ENCODE measurements at regions not wholly inside any gene's neighbourhood (a gene's known extent, or its start where the extent isn't known, plus 50 kb on each side); places are given as distances from the start of the nearest gene placed in this dataset.

DNA sequence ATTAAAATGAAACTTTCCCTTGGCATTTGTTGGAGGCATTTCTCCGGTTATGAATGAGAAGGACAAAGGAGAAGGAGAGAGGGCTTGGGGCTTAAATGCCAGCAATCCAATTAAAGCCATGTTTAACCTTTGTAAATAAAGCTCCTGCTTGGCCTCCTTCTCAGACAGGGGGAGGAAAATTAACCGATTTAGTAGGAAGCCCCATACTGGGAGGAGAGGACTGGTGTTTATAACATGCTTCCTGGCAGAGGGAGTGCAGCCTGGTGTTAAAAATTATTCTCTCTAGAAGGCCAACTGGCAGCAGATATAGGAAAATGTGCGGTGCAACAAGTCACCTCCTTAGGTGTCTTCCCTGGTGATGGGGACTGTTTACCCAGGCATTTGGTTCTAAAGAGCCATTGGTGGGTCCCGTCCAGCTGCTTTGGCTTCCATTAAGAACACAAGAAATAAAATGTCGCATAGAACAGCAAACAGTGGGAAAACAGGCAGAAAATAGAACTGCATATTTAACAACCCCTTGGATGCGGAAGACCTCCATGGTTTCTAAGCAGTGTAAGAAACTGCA is 846.5 kb downstream of the TYW1 start:
- no peak for DNase-seq (ENCODE audit: low read depth)

DNA sequence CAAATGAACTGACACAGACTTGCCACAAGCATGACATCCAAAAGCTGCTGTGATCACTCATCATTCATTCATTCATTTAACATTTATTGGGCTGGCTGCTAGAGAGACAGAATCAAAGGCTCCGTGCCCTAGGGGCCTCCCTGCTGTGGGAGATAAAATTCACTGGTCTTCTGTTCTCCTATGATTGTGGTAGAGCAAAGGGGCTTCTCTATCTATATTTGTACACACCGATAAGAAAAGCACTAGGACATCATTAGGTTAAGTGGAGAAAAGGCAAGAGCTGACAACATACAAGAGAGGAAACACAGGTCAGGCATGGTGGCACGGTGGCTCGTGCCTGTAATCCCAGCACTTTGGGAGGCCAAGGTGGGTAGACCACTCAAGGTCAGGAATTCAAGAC is 847.0 kb downstream of the TYW1 start:
- no peak for DNase-seq (ENCODE audit: low read depth)

- DNase-seq (ENCODE audit: low read depth): no peak
Observed at GRCh38 chr7:67847092-67847787, 850.6 kb downstream of the TYW1 start.

- no peak for DNase-seq (ENCODE audit: low read depth)
Observed at GRCh38 chr7:67854221-67855178, 857.9 kb downstream of the TYW1 start.

GRCh38 chr7:67855322-67855721 is 858.7 kb downstream of the TYW1 start:
- DNase-seq (ENCODE audit: low read depth): no peak

DNA sequence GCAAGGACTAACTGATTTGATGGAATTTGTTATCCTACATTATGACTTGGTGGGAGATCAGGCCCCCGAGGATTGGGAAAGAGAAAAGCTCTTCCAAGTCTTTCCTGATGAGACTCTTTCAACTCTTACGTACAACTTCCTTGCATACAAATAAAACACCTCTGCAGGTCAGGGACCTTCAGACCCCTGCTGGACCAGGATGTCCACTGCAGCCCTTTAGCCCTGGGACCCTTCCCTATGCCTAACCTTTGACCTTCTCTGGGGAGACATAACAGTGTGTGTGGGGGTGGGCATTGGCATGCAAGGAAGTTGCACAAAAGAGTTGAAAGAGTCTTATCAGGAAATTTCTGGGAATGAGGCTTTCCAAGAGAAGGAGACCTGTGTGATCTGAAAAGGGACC is 859.4 kb downstream of the TYW1 start:
- DNase-seq (ENCODE audit: low read depth): no peak

DNA sequence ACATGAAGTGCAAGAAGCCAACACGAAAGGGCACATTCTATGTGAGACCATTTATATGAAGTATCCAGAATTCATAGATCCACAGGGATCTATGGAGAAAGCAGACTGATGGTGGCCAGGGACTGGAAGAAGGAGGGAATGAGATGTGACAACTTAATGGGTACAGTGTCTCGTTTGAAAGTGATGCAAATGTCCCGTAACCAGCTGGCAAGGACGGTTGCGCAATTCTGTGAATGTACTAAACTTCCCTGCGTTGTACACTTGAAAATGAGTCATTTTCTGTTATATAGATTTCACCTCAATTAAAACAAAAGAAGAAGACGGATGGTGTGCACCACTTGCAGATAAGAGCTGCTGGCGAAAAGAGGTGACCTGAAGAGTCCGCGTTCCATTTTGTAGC is 861.1 kb downstream of the TYW1 start:
- no peak for DNase-seq (ENCODE audit: low read depth)

DNA sequence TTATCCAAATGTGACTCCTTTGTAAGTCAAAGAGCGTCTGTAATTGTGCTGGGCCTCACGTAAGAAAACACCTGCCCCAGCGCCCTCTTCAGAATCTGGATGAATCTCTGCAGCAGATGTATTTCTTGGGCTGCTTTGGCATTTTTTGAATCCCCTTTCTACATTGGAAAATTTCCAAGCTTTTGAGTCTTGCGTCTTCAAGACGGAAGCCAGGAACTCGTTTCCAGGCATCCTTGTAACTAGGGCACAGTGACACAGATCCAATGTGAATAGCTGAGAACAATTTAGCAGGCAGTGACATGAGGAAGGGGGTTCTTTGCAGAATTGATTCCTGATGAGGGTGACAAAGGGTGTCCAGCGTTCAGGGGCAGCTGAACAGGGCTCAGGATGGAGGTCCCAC is 862.3 kb downstream of the TYW1 start:
- DNase-seq (ENCODE audit: low read depth): no peak

- no peak for DNase-seq (ENCODE audit: low read depth)
Observed at GRCh38 chr7:67863911-67864310, 867.3 kb downstream of the TYW1 start.

- no peak for DNase-seq (ENCODE audit: low read depth)
Observed at GRCh38 chr7:67866054-67866453, 869.4 kb downstream of the TYW1 start.

DNA sequence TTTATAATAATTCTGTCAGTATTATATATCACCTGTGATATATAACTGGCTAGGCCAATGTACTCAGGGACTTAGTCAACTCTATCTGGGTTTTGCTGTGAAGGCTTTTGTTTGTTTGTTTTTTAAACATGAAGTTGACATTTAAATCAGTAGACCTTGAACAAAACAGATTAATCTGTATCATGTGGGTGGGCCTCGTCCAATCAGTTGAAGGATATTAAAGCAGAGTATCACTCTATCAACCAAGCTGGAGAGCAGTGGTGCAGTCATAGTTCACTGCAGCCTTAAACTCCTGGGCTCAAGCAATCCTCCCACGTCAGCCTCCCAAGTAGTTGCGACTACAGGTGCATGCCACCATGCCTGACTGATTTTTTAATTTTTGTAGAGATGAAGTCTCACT is 870.2 kb downstream of the TYW1 start:
- no peak for DNase-seq (ENCODE audit: low read depth)

DNA sequence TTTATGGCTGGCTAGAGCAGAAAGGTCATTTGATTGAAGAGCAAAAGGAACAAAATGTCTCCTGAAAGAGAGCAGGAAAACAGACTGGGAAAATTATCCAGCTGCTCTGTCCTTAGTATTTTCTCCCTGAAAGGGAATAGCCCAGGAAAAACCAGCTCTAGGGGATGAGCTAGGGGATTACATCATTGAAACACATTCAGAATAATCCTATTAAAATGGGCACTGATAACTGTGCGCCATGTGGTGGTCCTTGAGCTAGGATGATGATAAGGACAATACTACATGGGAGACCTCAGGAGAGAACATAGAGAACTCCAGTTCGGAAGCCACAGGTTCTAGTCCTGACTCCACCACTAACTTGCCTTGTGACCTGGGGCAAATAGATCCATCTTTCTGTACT is 873.8 kb downstream of the TYW1 start:
- no peak for DNase-seq (ENCODE audit: low read depth)

- no peak for DNase-seq (ENCODE audit: low read depth)
Observed at GRCh38 chr7:67875558-67875957, 878.9 kb downstream of the TYW1 start.

- no peak for DNase-seq (ENCODE audit: low read depth)
Observed at GRCh38 chr7:67878808-67879207, 882.2 kb downstream of the TYW1 start.

DNA sequence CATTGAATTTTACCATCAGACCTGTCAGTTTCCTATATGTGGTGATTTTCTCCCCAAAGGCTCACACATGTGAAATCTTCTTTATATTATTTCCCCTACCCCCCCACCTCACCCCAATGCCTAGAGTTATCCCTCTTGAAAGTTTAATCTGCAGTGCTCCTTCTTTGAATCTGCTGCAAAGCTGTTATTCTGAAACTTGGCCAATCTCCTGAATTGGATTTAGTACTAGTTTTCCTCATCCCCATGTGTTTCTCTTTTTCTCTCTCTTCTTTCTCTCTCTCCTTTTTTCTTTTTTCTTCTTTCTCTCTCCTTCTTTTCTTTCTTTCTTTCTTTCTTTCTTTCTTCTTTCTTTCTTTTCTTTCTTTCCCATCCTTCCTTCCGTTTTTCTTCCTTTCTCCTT is 886.2 kb downstream of the TYW1 start:
- no peak for DNase-seq (ENCODE audit: low read depth)

DNA sequence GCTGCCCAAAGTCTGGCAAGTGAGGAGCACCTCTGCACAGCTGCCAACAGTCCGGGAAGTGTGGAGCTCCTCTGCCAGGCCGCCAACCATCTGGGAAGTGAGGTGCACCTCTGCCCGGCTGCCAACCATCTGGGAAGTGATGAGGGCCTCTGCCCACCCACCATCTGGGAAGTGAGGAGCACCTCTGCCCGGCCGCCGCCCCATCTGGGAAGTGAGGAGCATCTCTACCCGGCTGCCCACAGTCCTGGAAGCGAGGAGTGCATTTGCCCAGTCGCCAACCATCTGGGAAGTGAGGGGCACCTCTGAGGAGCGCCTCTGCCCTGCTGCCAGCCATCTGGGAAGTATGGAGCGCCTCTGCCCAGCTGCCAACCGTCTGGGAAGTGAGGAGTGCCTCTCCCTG is 893.7 kb downstream of the TYW1 start:
- DNase-seq (ENCODE audit: low read depth): no peak

- DNase-seq (ENCODE audit: low read depth): no peak
Observed at GRCh38 chr7:67894746-67895145, 898.1 kb downstream of the TYW1 start.

- no peak for DNase-seq (ENCODE audit: low read depth)
Observed at GRCh38 chr7:67896721-67897120, 900.1 kb downstream of the TYW1 start.

DNA sequence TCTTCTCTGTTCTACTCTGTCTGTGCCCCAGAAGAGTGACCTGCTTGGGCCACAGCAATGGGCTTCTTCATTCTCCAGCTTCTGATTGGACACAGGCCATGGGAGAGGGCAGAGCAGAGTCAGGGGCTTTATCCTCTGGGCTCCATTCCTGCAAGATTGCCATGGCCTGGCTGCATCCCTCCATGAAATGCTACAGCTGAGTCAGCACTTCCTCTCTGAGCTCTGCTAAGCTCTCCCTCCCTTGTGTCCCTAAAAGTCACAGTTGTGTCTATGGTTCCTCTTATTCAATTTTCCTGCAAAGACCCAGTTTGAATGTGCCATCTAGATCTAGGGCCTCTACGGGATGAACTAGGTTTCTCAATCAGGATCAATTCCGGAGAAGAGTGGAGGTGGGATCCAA is 903.8 kb downstream of the TYW1 start:
- DNase-seq (ENCODE audit: low read depth): no peak

- DNase-seq (ENCODE audit: low read depth): no peak
Observed at GRCh38 chr7:67901808-67902480, 905.3 kb downstream of the TYW1 start.

GRCh38 chr7:67907792-67908191 is 911.2 kb downstream of the TYW1 start:
- DNase-seq (ENCODE audit: low read depth): no peak

- DNase-seq (ENCODE audit: low read depth): no peak
Observed at GRCh38 chr7:67912437-67912836, 915.8 kb downstream of the TYW1 start.

DNA sequence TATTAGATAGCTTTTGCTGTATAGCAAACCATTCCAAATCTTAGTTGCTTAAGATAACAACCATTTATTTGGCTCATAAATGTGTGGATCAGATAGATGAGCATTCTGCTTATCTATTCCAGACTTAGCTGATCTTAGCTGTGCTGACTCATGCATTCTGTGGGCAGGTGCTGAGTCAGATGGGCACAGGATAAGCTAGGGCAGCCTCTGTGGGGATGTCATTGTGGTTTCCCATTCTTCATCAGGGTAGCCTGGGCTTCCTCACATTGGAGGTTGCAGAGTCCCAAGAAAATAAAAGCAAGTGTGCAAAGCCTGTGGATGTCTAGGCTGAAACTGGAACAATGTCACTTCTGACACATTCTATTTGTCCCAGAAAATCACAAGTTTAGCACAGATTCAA is 917.0 kb downstream of the TYW1 start:
- no peak for DNase-seq (ENCODE audit: low read depth)

Measured in fibroblast of gingiva (primary cell).